HCT116 (cell line): ENCODE measurements at regions not wholly inside any gene's neighbourhood (a gene's known extent, or its start where the extent isn't known, plus 50 kb on each side); places are given as distances from the start of the nearest gene placed in this dataset.

Experiments
- ATAC-seq: fragments of 200-7000 bp; cut with Tn5 transposase; 2 replicates; pipeline ENCODE4 v1.9.1; 2020; ENCODE audit warnings: mild to moderate bottlenecking, moderate library complexity
- BruUV-seq: library from RNA; stranded (reverse); fragments of 400-500 nt; replicated peaks from 2 replicates; lab custom pipeline; 2021; lab: Mats Ljungman, UMichigan
- CTCF ChIA-PET: fragments of 300-600 bp; sonication (Branson Sonifier 250); formaldehyde crosslinking; loops from one replicate; lab custom pipeline; 2021; ENCODE audit warnings: antibody characterized with exemption; lab: Charles Lee
- POLR2A ChIA-PET: fragments of 300-600, 350-600 bp; sonication (Branson Sonifier 250); formaldehyde crosslinking; loops from one replicate; lab custom pipeline; 2021; ENCODE audit warnings: antibody characterized with exemption; lab: Charles Lee
- RAD21 ChIA-PET, 2 experiments: fragments of 300-600 bp; sonication (Branson Sonifier 250); formaldehyde crosslinking; loops; one replicate each; lab custom pipeline; 2023; ENCODE audit warnings: low total read pairs in 2 of 2; ENCODE audit not compliant: uncharacterized antibody in 2 of 2, unreplicated experiment in 2 of 2, low non-redundant PET in 1 of 2; lab: Charles Lee
- DNase-seq: peaks from one replicate; pipeline ENCODE4 v3.0.0-alpha.2; 2010; ENCODE audit warnings: low read depth, low spot score
- H2AFZ ChIP-seq: fragments of 200-600 bp; shearing (Covaris generic), sonication (generic); 2 replicates; pipeline ENCODE4 v1.6.1; 2017; ENCODE audit warnings: low read depth, mixed run types, mixed read lengths, antibody characterized with exemption, low read length; ENCODE audit not compliant: poor library complexity, severe bottlenecking
- H3K27ac ChIP-seq: 2 replicates; pipeline ENCODE4 v1.5.1; 2012; ENCODE audit warnings: low read depth, low read length
- H3K27me3 ChIP-seq: fragments of 200-600 bp; sonication (generic); 2 replicates; pipeline ENCODE4 v1.6.1; 2016; ENCODE audit warnings: mixed run types, low read length, mixed read lengths; ENCODE audit not compliant: insufficient read depth
- H3K36me3 ChIP-seq, 2 experiments: fragments of 200-500 bp in 1 of 2; fragments of 200-600 bp in 1 of 2; sonication (Bioruptor generic) in 1 of 2; sonication (generic) in 1 of 2; 2 replicates each; pipeline versions ENCODE4 v1.5.1 to v1.6.1; 2014 to 2016; ENCODE audit warnings: low read length in 2 of 2, inconsistent platforms in 1 of 2, mixed read lengths in 1 of 2, mixed run types in 1 of 2; ENCODE audit not compliant: insufficient read depth in 2 of 2, control insufficient read depth in 1 of 2
- H3K4me1 ChIP-seq, 2 experiments: fragments of 200-600 bp in 1 of 2; sonication (generic) in 1 of 2; 2 replicates each; pipeline versions ENCODE4 v1.5.1 to v1.6.1; 2012 to 2017; ENCODE audit warnings: low read length in 2 of 2, inconsistent platforms in 1 of 2, mild to moderate bottlenecking in 1 of 2, mixed read lengths in 1 of 2, mixed run types in 1 of 2, moderate library complexity in 1 of 2; ENCODE audit not compliant: insufficient read depth in 2 of 2, control insufficient read depth in 1 of 2
- H3K4me2 ChIP-seq: fragments of 200-600 bp; sonication (generic); 2 replicates; pipeline ENCODE4 v1.6.1; 2017; ENCODE audit warnings: mixed run types, low read length, mixed read lengths
- H3K4me3 ChIP-seq, 2 experiments: fragments of 200-600 bp in 1 of 2; sonication (generic) in 1 of 2; replicated peaks in 1 of 2; 2 replicates each; pipeline ENCODE4 v1.5.1; 2011 to 2016; ENCODE audit warnings: low read length in 2 of 2, control low read depth in 1 of 2, low read depth in 1 of 2, mild to moderate bottlenecking in 1 of 2, mixed read lengths in 1 of 2, mixed run types in 1 of 2
- H3K79me2 ChIP-seq: fragments of 200-600 bp; sonication (generic); 2 replicates; pipeline ENCODE4 v1.6.1; 2017; ENCODE audit warnings: mild to moderate bottlenecking, mixed run types, low read length, moderate library complexity, mixed read lengths; ENCODE audit not compliant: insufficient read depth
- H3K9ac ChIP-seq: fragments of 200-600 bp; sonication (generic); 2 replicates; pipeline ENCODE4 v1.6.1; 2016; ENCODE audit warnings: low read length, mixed read lengths
- H3K9me2 ChIP-seq: fragments of 200-600 bp; sonication (generic), shearing (Covaris generic); 2 replicates; pipeline ENCODE4 v1.6.1; 2017; ENCODE audit warnings: mixed run types, mild to moderate bottlenecking, moderate library complexity; ENCODE audit not compliant: insufficient read depth
- H3K9me3 ChIP-seq, 2 experiments: fragments of 200-500 bp in 1 of 2; fragments of 200-600 bp in 1 of 2; sonication (Bioruptor generic) in 1 of 2; sonication (generic) in 1 of 2; 2 replicates each; pipeline ENCODE4 v1.6.1; 2014 to 2017; ENCODE audit warnings: low read length in 2 of 2, mixed read lengths in 2 of 2, inconsistent platforms in 1 of 2, low read depth in 1 of 2, mild to moderate bottlenecking in 1 of 2, mixed run types in 1 of 2, moderate library complexity in 1 of 2; ENCODE audit not compliant: control insufficient read depth in 1 of 2, insufficient read depth in 1 of 2
- H4K20me1 ChIP-seq: fragments of 200-600 bp; sonication (generic), shearing (Covaris generic); 2 replicates; pipeline ENCODE4 v1.6.1; 2017; ENCODE audit warnings: mixed run types, mild to moderate bottlenecking, moderate library complexity; ENCODE audit not compliant: insufficient read depth
- CBX3 ChIP-seq: IDR thresholded peaks from 2 replicates; pipeline ENCODE4 v1.6.1; 2012; ENCODE audit warnings: low read depth
- JUND ChIP-seq: IDR thresholded peaks from 2 replicates; pipeline ENCODE4 v1.6.1; 2012
- REST ChIP-seq: IDR thresholded peaks from 2 replicates; pipeline ENCODE4 v1.6.1; 2012; ENCODE audit warnings: low read depth
- intact Hi-C: fragments of 100-400 bp; cut with micrococcal nuclease; formaldehyde crosslinking; loops from 2 replicates; pipeline ENCODE4 v1.10.0; 2022
- TF ChIP-seq, protein P1 (sequence below): IDR thresholded peaks from 2 replicates; pipeline ENCODE4 v1.6.1; 2011; ENCODE audit warnings: mild to moderate bottlenecking, low read length, moderate library complexity; ENCODE audit not compliant: insufficient replicate concordance; ENCODE audit errors: extremely low read depth

DNA sequence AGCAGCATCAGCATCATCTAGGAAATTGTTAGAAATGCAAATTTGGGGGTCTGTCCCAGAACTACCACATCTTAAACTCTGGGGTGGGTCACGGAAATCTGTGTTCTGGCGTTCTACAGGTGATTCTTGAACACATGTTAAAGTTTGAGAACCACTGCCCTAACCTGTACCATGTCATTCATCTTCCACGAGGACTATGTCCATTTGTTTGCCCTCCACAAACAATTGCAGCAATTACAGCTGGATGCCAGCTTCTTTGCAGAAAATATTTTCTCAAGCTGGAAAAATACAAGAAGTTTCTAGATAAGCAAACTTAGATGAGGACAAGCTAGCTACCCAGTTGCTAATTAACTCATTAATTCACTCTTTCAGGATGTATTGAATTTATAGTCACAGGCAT is 54.1 kb downstream of the MAFB start:
- H3K27me3 ChIP-seq: peaks cover 18% of the 10 kb centered on the region
- H3K9ac ChIP-seq: no peak overlapping the region
- no peak overlapping the region for H3K4me2 ChIP-seq
- ChIA-PET CTCF (no interaction called here), POLR2A (no interaction called here), RAD21 (no interaction called here)
- no peaks in the 10 kb centered on the region for H3K4me1 ChIP-seq
- no peaks in the 10 kb centered on the region for H4K20me1 ChIP-seq
- H3K9me3 ChIP-seq: no peaks in the 10 kb centered on the region
- no peak overlapping the region for H2AFZ ChIP-seq
- no peak for ATAC-seq
- intact Hi-C loops: no loop called here
- no peak for DNase-seq
- no peaks in the 10 kb centered on the region for H3K36me3 ChIP-seq
- H3K4me3 ChIP-seq: no peak overlapping the region
- H3K27ac ChIP-seq: no peak overlapping the region
- TF ChIP-seq REST: no peak
- TF ChIP-seq, protein P1, sequence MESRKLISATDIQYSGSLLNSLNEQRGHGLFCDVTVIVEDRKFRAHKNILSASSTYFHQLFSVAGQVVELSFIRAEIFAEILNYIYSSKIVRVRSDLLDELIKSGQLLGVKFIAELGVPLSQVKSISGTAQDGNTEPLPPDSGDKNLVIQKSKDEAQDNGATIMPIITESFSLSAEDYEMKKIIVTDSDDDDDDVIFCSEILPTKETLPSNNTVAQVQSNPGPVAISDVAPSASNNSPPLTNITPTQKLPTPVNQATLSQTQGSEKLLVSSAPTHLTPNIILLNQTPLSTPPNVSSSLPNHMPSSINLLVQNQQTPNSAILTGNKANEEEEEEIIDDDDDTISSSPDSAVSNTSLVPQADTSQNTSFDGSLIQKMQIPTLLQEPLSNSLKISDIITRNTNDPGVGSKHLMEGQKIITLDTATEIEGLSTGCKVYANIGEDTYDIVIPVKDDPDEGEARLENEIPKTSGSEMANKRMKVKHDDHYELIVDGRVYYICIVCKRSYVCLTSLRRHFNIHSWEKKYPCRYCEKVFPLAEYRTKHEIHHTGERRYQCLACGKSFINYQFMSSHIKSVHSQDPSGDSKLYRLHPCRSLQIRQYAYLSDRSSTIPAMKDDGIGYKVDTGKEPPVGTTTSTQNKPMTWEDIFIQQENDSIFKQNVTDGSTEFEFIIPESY: no peak
- no peak for TF ChIP-seq JUND
- no peak for TF ChIP-seq CBX3
- BruUV-seq: no TSS peak
- H3K79me2 ChIP-seq: no peaks in the 10 kb centered on the region
- no peaks in the 10 kb centered on the region for H3K9me2 ChIP-seq
